Keratinocyte (primary cell): ENCODE measurements at regions not wholly inside any gene's neighbourhood (a gene's known extent, or its start where the extent isn't known, plus 50 kb on each side); places are given as distances from the start of the nearest gene placed in this dataset.

Source experiments
- DNase-seq: peaks from one replicate; pipeline ENCODE4 v3.0.0-alpha.2; 2011; ENCODE audit warnings: low read depth, missing footprints, low spot score
- FAIRE-seq: peaks from 2 replicates; lab custom pipeline; 2011; peaks lifted over from hg19 to GRCh38; lab: Jason Lieb, UNC
- H2AFZ ChIP-seq: 2 replicates; pipeline ENCODE4 v1.6.0; 2012; ENCODE audit warnings: low read length, control low read depth, inconsistent platforms; ENCODE audit not compliant: control insufficient read depth
- H3K27ac ChIP-seq: 2 replicates; pipeline ENCODE4 v1.5.1; 2011; ENCODE audit warnings: low read length; ENCODE audit not compliant: control insufficient read depth, insufficient read depth
- H3K27me3 ChIP-seq: 3 replicates; pipeline ENCODE4 v1.6.0; 2011; ENCODE audit warnings: low read length; ENCODE audit not compliant: control insufficient read depth, insufficient read depth; ENCODE audit errors: extremely low read depth
- H3K36me3 ChIP-seq, 2 experiments: 2 replicates in 1 of 2; 3 replicates in 1 of 2; pipeline ENCODE4 v1.5.1; 2011; ENCODE audit warnings: low read length in 2 of 2, mild to moderate bottlenecking in 1 of 2; ENCODE audit not compliant: control insufficient read depth in 2 of 2, insufficient read depth in 2 of 2; ENCODE audit errors: extremely low read depth in 1 of 2
- H3K4me1 ChIP-seq: 3 replicates; pipeline ENCODE4 v1.5.1; 2011; ENCODE audit warnings: low read length; ENCODE audit not compliant: control insufficient read depth, insufficient read depth; ENCODE audit errors: extremely low read depth
- H3K4me2 ChIP-seq: 3 replicates; pipeline ENCODE4 v1.6.0; 2011; ENCODE audit warnings: low read depth, low read length; ENCODE audit not compliant: control insufficient read depth, insufficient read depth; ENCODE audit errors: extremely low read depth
- H3K4me3 ChIP-seq, 3 experiments: fragments of 200-600 bp in 1 of 3; sonication (generic) in 1 of 3; 2 replicates in 2 of 3; 3 replicates in 1 of 3; pipeline ENCODE4 v1.5.1; 2011 to 2016; ENCODE audit warnings: low read length in 3 of 3, mild to moderate bottlenecking in 3 of 3, control low read depth in 2 of 3, inconsistent platforms in 1 of 3, low read depth in 1 of 3, mixed read lengths in 1 of 3, mixed run types in 1 of 3, moderate library complexity in 1 of 3; ENCODE audit not compliant: control insufficient read depth in 2 of 3, insufficient read depth in 2 of 3; ENCODE audit errors: extremely low read depth in 1 of 3
- H3K79me2 ChIP-seq: 2 replicates; pipeline ENCODE4 v1.6.0; 2012; ENCODE audit warnings: low read length; ENCODE audit not compliant: control insufficient read depth, insufficient read depth
- H3K9ac ChIP-seq: 3 replicates; pipeline ENCODE4 v1.6.0; 2011; ENCODE audit warnings: low read length; ENCODE audit not compliant: control insufficient read depth, insufficient read depth; ENCODE audit errors: extremely low read depth
- H3K9me1 ChIP-seq: 3 replicates; pipeline ENCODE4 v1.6.0; 2011; ENCODE audit warnings: low read length; ENCODE audit not compliant: control insufficient read depth, insufficient read depth; ENCODE audit errors: extremely low read depth
- H3K9me3 ChIP-seq: 2 replicates; pipeline ENCODE4 v1.5.1; 2012; ENCODE audit warnings: low read depth, low read length; ENCODE audit not compliant: control insufficient read depth
- H4K20me1 ChIP-seq: 3 replicates; pipeline ENCODE4 v1.6.0; 2011; ENCODE audit warnings: low read length; ENCODE audit not compliant: control insufficient read depth, insufficient read depth; ENCODE audit errors: extremely low read depth
- CTCF ChIP-seq, 3 experiments: IDR thresholded peaks in 1 of 3; conservative IDR thresholded peaks in 1 of 3; optimal IDR thresholded peaks in 1 of 3; 2 replicates in 2 of 3; 3 replicates in 1 of 3; pipeline versions ENCODE3 to v1.5.1; 2011; ENCODE audit warnings: low read length in 3 of 3, mild to moderate bottlenecking in 3 of 3, moderate library complexity in 2 of 3, control low read depth in 1 of 3, inconsistent platforms in 1 of 3; ENCODE audit not compliant: insufficient read depth in 2 of 3; ENCODE audit errors: extremely low read depth in 1 of 3
- EZH2 ChIP-seq: IDR thresholded peaks from one replicate; pipeline ENCODE4 v1.6.1; 2012; ENCODE audit warnings: inconsistent platforms, mild to moderate bottlenecking, low read length, moderate library complexity
- dilution Hi-C: fragments of 300-500 bp; cut with MboI; formaldehyde crosslinking; loops from one replicate; pipeline ENCODE4 v1.7.0; 2020; ENCODE audit warnings: low sequenced_read_pairs; ENCODE audit not compliant: extremely low pct_ligation_motif_present

DNA sequence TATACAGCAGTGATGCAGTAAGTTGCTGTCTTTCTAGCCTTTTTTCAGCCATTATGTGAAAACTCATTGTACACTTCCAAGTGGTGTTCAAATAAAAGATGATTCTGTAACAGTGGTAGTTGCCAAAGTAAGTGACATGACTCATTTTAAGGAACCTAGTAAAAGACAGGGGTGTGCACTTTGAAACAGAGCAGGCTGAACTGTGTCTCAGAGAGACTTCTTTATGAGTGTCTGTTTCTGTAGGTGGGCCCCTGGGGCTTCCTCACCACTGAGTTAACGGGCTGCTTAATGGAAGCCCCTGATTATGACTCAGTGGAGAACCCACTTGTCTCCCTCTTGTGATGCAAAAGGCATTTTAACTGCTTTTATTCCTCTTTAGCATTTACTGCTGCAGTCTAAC lies 147.3 kb downstream of the PCTP start:
- FAIRE-seq = no peak
- no peaks in the 10 kb centered on the region for H4K20me1 ChIP-seq
- no peaks in the 10 kb centered on the region for H3K79me2 ChIP-seq
- DNase-seq = no peak
- no peak overlapping the region for H3K9ac ChIP-seq
- H2AFZ ChIP-seq = no peak overlapping the region
- H3K27ac ChIP-seq = no peak overlapping the region
- no peaks in the 10 kb centered on the region for H3K27me3 ChIP-seq
- no peak overlapping the region for H3K4me2 ChIP-seq
- H3K4me1 ChIP-seq = no peaks in the 10 kb centered on the region
- no peak overlapping the region for H3K4me3 ChIP-seq
- dilution Hi-C loops = no loop called here
- H3K36me3 ChIP-seq = no peaks in the 10 kb centered on the region
- no peaks in the 10 kb centered on the region for H3K9me1 ChIP-seq
- no peaks in the 10 kb centered on the region for H3K9me3 ChIP-seq
- no peak for TF ChIP-seq EZH2
- TF ChIP-seq CTCF (optimal IDR thresholded peaks at IDR 0.05 in 1 of 3, IDR thresholded peaks at IDR 0.05 in 1 of 3, conservative IDR thresholded peaks at IDR 0.05 in 1 of 3; ENCODE audit: extremely low read depth in 1 of 3, insufficient read depth in 2 of 3, low read length in 3 of 3) = no peak

GRCh38 chr17:55900188-55900587 lies 149.3 kb downstream of the PCTP start:
- Histone ChIP-seq H3K9ac (no peak overlapping the region), H4K20me1 (no peaks in the 10 kb centered on the region), H3K4me1 (no peaks in the 10 kb centered on the region), H3K27ac (no peak overlapping the region), H3K79me2 (no peaks in the 10 kb centered on the region), H3K4me2 (no peak overlapping the region), H3K27me3 (no peaks in the 10 kb centered on the region), H2AFZ (no peak overlapping the region), H3K9me1 (no peaks in the 10 kb centered on the region), H3K9me3 (no peaks in the 10 kb centered on the region), H3K4me3 (no peak overlapping the region), H3K36me3 (no peaks in the 10 kb centered on the region)
- dilution Hi-C loops = no loop called here
- TF ChIP-seq CTCF (optimal IDR thresholded peaks at IDR 0.05 in 1 of 3, IDR thresholded peaks at IDR 0.05 in 1 of 3, conservative IDR thresholded peaks at IDR 0.05 in 1 of 3; ENCODE audit: extremely low read depth in 1 of 3, insufficient read depth in 2 of 3, low read length in 3 of 3) (no peak), EZH2 (no peak)
- no peak for DNase-seq
- no peak for FAIRE-seq
